PFSK-1 (cell line): ENCODE measurements at regions not wholly inside any gene's neighbourhood (a gene's known extent, or its start where the extent isn't known, plus 50 kb on each side); places are given as distances from the start of the nearest gene placed in this dataset.

Experiments used
- FOXP2 ChIP-seq: optimal IDR thresholded peaks from 2 replicates; pipeline ENCODE3; 2011; ENCODE audit warnings: borderline replicate concordance, control low read depth, inconsistent platforms; ENCODE audit not compliant: insufficient read depth; ENCODE audit errors: extremely low read length, extremely low read depth
- POLR2AphosphoS5 ChIP-seq: IDR thresholded peaks from 2 replicates; pipeline ENCODE4 v1.6.1; 2012; ENCODE audit warnings: low read depth, mild to moderate bottlenecking, control low read depth, low read length, moderate library complexity
- SIN3A ChIP-seq: IDR thresholded peaks from 2 replicates; pipeline ENCODE4 v1.6.1; 2012; ENCODE audit warnings: mild to moderate bottlenecking, low read length, moderate library complexity, borderline replicate concordance; ENCODE audit not compliant: insufficient read depth
- TAF1 ChIP-seq: IDR thresholded peaks from 2 replicates; pipeline ENCODE4 v1.6.1; 2012; ENCODE audit warnings: low read length, control low read depth, borderline replicate concordance; ENCODE audit not compliant: insufficient read depth
- TF ChIP-seq, protein P1 (sequence below), 2 experiments: IDR thresholded peaks; 2 replicates each; pipeline versions ENCODE4 v1.6.1 to v1.8.0; 2011 to 2012; ENCODE audit warnings: low read depth in 2 of 2, low read length in 2 of 2, control low read depth in 1 of 2, inconsistent platforms in 1 of 2, mild to moderate bottlenecking in 1 of 2, moderate library complexity in 1 of 2; ENCODE audit not compliant: insufficient read depth in 1 of 2

DNA sequence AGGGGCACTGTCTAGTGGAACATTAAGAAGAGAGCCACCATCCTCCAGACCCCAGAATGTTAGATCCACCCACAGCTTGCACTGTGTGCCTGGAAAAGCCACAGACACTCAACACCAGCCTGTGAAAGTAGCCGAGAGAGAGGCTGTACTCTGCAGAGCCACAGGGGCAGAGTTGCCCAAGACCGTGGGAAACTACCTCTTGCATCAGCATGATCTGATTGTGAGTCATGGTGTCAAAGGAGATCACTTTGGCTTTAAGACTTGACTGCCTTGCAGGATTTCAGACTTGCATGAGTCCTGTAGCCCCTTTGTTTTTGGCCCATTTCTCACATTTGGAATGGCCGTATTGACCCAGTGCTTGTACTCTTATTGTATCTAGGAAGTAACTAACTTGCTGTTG is 115.9 kb upstream of the CCDC179 start:
- TF ChIP-seq SIN3A (no peak), POLR2AphosphoS5 (no peak), FOXP2 (no peak), TAF1 (no peak)
- TF ChIP-seq, protein P1, sequence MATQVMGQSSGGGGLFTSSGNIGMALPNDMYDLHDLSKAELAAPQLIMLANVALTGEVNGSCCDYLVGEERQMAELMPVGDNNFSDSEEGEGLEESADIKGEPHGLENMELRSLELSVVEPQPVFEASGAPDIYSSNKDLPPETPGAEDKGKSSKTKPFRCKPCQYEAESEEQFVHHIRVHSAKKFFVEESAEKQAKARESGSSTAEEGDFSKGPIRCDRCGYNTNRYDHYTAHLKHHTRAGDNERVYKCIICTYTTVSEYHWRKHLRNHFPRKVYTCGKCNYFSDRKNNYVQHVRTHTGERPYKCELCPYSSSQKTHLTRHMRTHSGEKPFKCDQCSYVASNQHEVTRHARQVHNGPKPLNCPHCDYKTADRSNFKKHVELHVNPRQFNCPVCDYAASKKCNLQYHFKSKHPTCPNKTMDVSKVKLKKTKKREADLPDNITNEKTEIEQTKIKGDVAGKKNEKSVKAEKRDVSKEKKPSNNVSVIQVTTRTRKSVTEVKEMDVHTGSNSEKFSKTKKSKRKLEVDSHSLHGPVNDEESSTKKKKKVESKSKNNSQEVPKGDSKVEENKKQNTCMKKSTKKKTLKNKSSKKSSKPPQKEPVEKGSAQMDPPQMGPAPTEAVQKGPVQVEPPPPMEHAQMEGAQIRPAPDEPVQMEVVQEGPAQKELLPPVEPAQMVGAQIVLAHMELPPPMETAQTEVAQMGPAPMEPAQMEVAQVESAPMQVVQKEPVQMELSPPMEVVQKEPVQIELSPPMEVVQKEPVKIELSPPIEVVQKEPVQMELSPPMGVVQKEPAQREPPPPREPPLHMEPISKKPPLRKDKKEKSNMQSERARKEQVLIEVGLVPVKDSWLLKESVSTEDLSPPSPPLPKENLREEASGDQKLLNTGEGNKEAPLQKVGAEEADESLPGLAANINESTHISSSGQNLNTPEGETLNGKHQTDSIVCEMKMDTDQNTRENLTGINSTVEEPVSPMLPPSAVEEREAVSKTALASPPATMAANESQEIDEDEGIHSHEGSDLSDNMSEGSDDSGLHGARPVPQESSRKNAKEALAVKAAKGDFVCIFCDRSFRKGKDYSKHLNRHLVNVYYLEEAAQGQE (IDR thresholded peaks at IDR 0.05; ENCODE audit: insufficient read depth in 1 of 2, low read depth in 2 of 2, low read length in 2 of 2), result no peak

DNA sequence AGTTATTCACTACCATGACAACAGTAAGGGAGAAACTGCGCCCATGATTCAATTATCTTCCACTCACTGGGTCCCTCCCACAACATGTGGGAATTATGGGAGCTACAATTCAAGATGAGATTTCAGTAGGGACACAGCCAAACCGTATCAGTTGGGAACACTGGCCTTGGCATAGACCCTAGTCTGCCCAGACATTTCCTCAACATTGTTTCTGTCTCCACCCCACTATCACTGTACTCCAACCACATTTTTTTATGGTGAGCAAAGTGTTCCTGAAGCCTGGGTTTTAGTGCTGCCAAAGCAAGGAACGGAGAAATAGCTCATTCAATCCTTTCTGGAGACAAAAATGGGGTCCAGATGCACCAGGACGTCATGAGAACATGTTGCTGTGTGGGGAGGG is 122.6 kb upstream of the CCDC179 start:
- TF ChIP-seq, protein P1 (IDR thresholded peaks at IDR 0.05; ENCODE audit: insufficient read depth in 1 of 2, low read depth in 2 of 2, low read length in 2 of 2), result no peak
- TF ChIP-seq POLR2AphosphoS5, result no peak
- TF ChIP-seq FOXP2, result no peak
- TF ChIP-seq SIN3A, result no peak
- no peak for TF ChIP-seq TAF1

DNA sequence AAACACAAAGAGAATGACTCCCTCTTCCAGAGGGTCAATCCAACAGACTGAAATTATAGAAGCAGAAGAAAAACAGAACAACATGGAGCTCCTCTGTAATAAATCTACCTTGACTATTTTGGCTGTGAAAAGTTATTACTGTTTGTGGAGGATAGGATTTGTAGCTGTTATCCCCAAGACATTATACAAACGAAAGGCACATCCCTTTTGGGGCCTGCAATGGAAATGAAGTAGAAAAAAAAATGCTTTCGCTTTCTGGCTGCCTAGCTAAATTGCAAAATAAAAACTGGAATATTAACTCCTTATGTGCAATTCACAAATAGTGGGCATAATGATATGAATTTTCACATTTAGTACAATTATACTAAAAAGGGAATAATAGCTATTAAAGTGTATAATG is 123.8 kb upstream of the CCDC179 start:
- TF ChIP-seq FOXP2 (no peak), TAF1 (no peak), SIN3A (no peak), POLR2AphosphoS5 (no peak)
- TF ChIP-seq, protein P1 (IDR thresholded peaks at IDR 0.05; ENCODE audit: insufficient read depth in 1 of 2, low read depth in 2 of 2, low read length in 2 of 2), result no peak

DNA sequence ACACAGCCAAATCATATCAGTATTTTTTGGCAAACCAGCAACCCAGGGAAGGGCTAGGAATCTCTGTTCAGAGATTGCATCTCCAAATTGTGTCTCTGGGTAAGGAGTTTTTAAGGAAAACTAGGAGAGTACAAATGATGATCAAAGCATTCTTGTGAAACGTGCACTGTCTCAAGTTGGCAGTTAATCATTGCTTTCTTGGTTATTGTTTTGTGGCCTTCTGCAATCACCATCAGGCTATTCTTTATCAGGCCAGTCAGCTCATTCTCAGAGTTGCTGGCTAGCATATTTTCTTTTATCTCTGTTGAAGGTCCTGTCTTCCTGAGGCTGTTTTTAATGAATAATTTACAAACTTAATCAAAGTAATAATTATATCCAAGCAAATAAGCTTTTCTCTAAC is 129.1 kb upstream of the CCDC179 start:
- no peak for TF ChIP-seq SIN3A
- TF ChIP-seq POLR2AphosphoS5, result no peak

DNA sequence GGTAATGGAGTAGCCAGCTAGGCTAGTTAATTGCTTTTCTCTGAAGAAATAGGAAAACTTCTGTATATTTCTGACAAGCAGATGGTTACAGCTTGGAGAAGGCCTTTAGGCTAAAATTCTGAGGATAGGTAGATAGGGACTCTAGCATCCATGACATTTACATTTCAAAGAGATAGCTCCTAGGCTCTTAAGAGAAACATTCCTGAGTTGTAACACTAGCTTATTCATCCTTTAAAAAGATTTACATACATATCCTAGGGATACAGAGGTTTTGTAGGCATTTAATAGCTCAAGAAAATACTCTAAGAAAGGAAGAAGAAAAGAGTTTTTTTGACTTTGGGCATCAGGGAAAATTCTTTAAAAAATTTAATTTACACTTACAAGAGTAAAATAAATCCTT is 130.9 kb upstream of the CCDC179 start:
- TF ChIP-seq, protein P1 (IDR thresholded peaks at IDR 0.05; ENCODE audit: insufficient read depth in 1 of 2, low read depth in 2 of 2, low read length in 2 of 2), result no peak
